OCI-LY3 (cell line): ENCODE measurements at regions not wholly inside any gene's neighbourhood (a gene's known extent, or its start where the extent isn't known, plus 50 kb on each side); places are given as distances from the start of the nearest gene placed in this dataset.

Source experiments
- CTCF ChIP-seq: fragments of 200-600, 300-600 bp; sonication (generic); IDR thresholded peaks from 2 replicates; pipeline ENCODE4 v1.5.1; 2014; ENCODE audit warnings: antibody characterized with exemption, low read length, low read depth
- EZH2phosphoT487 ChIP-seq: fragments of 200-600 bp; shearing (Covaris generic); IDR thresholded peaks from 2 replicates; pipeline ENCODE4 v1.6.1; 2018; ENCODE audit warnings: antibody characterized with exemption, mixed run types, low read depth

- TF ChIP-seq CTCF, result no peak
- TF ChIP-seq EZH2phosphoT487, result no peak
Measured at GRCh38 chr5:52674815-52675545, 112.7 kb upstream of the ITGA1 start.
